Skeletal muscle tissue (tissue), 3 donors: ENCODE measurements at regions not wholly inside any gene's neighbourhood (a gene's known extent, or its start where the extent isn't known, plus 50 kb on each side); places are given as distances from the start of the nearest gene placed in this dataset.
"Not testable (repeated sequence)": the region's sequence is repeated elsewhere in the genome, so short reads cannot be mapped to it uniquely, and the experiment has no call there.

Source experiments
- H3K27ac ChIP-seq: one replicate; pipeline ENCODE4 v1.7.0; 2013; ENCODE audit warnings: mild to moderate bottlenecking, low read depth, low read length, inconsistent platforms
- H3K27me3 ChIP-seq, 3 donors: one replicate each; pipeline ENCODE4 v1.7.0; 2013; ENCODE audit warnings: low read length in 3 of 3; ENCODE audit not compliant: control insufficient read depth in 3 of 3, insufficient read depth in 3 of 3
- H3K36me3 ChIP-seq, 3 donors: one replicate each; pipeline ENCODE4 v1.7.0; 2013; ENCODE audit warnings: low read length in 3 of 3; ENCODE audit not compliant: control insufficient read depth in 3 of 3, insufficient read depth in 3 of 3
- H3K4me1 ChIP-seq, 3 donors: one replicate each; pipeline ENCODE4 v1.7.0; 2013; ENCODE audit warnings: low read length in 3 of 3, mild to moderate bottlenecking in 3 of 3; ENCODE audit not compliant: control insufficient read depth in 3 of 3, insufficient read depth in 3 of 3
- H3K4me3 ChIP-seq, 3 donors: one replicate each; pipeline ENCODE4 v1.7.0; 2013; ENCODE audit warnings: low read length in 3 of 3
- H3K9ac ChIP-seq, 3 donors: one replicate each; pipeline ENCODE4 v1.7.0; 2013; ENCODE audit warnings: low read length in 3 of 3, mild to moderate bottlenecking in 3 of 3, moderate library complexity in 2 of 3, low read depth in 1 of 3
- H3K9me3 ChIP-seq, 3 donors: one replicate each; pipeline ENCODE4 v1.7.0; 2013; ENCODE audit warnings: low read length in 3 of 3; ENCODE audit not compliant: control insufficient read depth in 3 of 3
- donor health status: Osteomylitis.

- Histone ChIP-seq H3K9ac (no peak overlapping the region), H3K27ac (no peak overlapping the region), H3K4me1 (no peaks in the 10 kb centered on the region), H3K4me3 (no peak overlapping the region), H3K27me3 (no peaks in the 10 kb centered on the region), H3K36me3 (no peaks in the 10 kb centered on the region), H3K9me3 (peaks cover 0 to 3% (median 0%) of the 10 kb centered on the region in 3 donors)
These were observed 1297.4 kb upstream of the MIR17HG start for GRCh38 chr13:90049989-90050671.

- Histone ChIP-seq H3K9ac (no peak overlapping the region), H3K4me3 (no peak overlapping the region), H3K27ac (no peak overlapping the region), H3K9me3 (no peaks in the 10 kb centered on the region), H3K36me3 (no peaks in the 10 kb centered on the region), H3K27me3 (no peaks in the 10 kb centered on the region), H3K4me1 (no peaks in the 10 kb centered on the region)
These were observed 1292.4 kb upstream of the MIR17HG start for GRCh38 chr13:90055121-90055520.

GRCh38 chr13:90055760-90056159 is 1291.7 kb upstream of the MIR17HG start:
- Histone ChIP-seq H3K4me3 (no peak overlapping the region), H3K9ac (no peak overlapping the region), H3K36me3 (no peaks in the 10 kb centered on the region), H3K27ac (no peak overlapping the region), H3K27me3 (no peaks in the 10 kb centered on the region), H3K4me1 (no peaks in the 10 kb centered on the region), H3K9me3 (no peaks in the 10 kb centered on the region)

- H3K4me1 ChIP-seq, H3K27ac ChIP-seq, H3K9ac ChIP-seq, H3K4me3 ChIP-seq, H3K9me3 ChIP-seq, H3K36me3 ChIP-seq, H3K27me3 ChIP-seq: not testable (repeated sequence)
These were observed 1283.3 kb upstream of the MIR17HG start for GRCh38 chr13:90064226-90064625.

- Histone ChIP-seq H3K36me3 (no peaks in the 10 kb centered on the region), H3K9ac (no peak overlapping the region), H3K27ac (no peak overlapping the region), H3K4me1 (no peaks in the 10 kb centered on the region), H3K4me3 (no peak overlapping the region), H3K9me3 (no peaks in the 10 kb centered on the region), H3K27me3 (no peaks in the 10 kb centered on the region)
These were observed 1278.8 kb upstream of the MIR17HG start for GRCh38 chr13:90068658-90069057.

- Histone ChIP-seq H3K9ac (no peak overlapping the region), H3K9me3 (no peaks in the 10 kb centered on the region), H3K36me3 (no peaks in the 10 kb centered on the region), H3K27ac (no peak overlapping the region), H3K4me3 (no peak overlapping the region), H3K27me3 (no peaks in the 10 kb centered on the region), H3K4me1 (no peaks in the 10 kb centered on the region)
These were observed 1277.1 kb upstream of the MIR17HG start for GRCh38 chr13:90070362-90070761.

- Histone ChIP-seq H3K27ac (no peak overlapping the region), H3K4me3 (no peak overlapping the region), H3K4me1 (no peaks in the 10 kb centered on the region), H3K36me3 (no peaks in the 10 kb centered on the region), H3K9ac (no peak overlapping the region), H3K27me3 (no peaks in the 10 kb centered on the region), H3K9me3 (no peaks in the 10 kb centered on the region)
These were observed 1276.5 kb upstream of the MIR17HG start for GRCh38 chr13:90070837-90071525.

GRCh38 chr13:90084684-90085290 is 1262.7 kb upstream of the MIR17HG start:
- H3K9me3 ChIP-seq = no peaks in the 10 kb centered on the region
- H3K36me3 ChIP-seq = no peaks in the 10 kb centered on the region
- H3K27me3 ChIP-seq = no peaks in the 10 kb centered on the region

GRCh38 chr13:90089051-90089450 is 1258.4 kb upstream of the MIR17HG start:
- no peaks in the 10 kb centered on the region for H3K4me1 ChIP-seq
- H3K4me3 ChIP-seq = no peak overlapping the region
- H3K9ac ChIP-seq = no peak overlapping the region
- H3K9me3 ChIP-seq = no peaks in the 10 kb centered on the region
- H3K27me3 ChIP-seq = no peaks in the 10 kb centered on the region
- no peak overlapping the region for H3K27ac ChIP-seq
- no peaks in the 10 kb centered on the region for H3K36me3 ChIP-seq

More at GRCh38 chr13:90084684-90085290, 1262.7 kb upstream of the MIR17HG start:
- no peak overlapping the region for H3K4me3 ChIP-seq
- H3K4me1 ChIP-seq = no peaks in the 10 kb centered on the region
- no peak overlapping the region for H3K27ac ChIP-seq
- no peak overlapping the region for H3K9ac ChIP-seq

- Histone ChIP-seq H3K27ac (no peak overlapping the region), H3K27me3 (no peaks in the 10 kb centered on the region), H3K36me3 (no peaks in the 10 kb centered on the region), H3K4me3 (no peak overlapping the region), H3K9ac (no peak overlapping the region), H3K4me1 (no peaks in the 10 kb centered on the region), H3K9me3 (no peaks in the 10 kb centered on the region)
These were observed 1255.9 kb upstream of the MIR17HG start for GRCh38 chr13:90091611-90092010.
